ENCODE measurements at regions not wholly inside any gene's neighbourhood (a gene's known extent, or its start where the extent isn't known, plus 50 kb on each side); places are given as distances from the start of the nearest gene placed in this dataset.

- no peak overlapping the region for H3K27ac ChIP-seq
- TF ChIP-seq CTCF (IDR thresholded peaks at IDR 0.05) (no peak), ZFX (IDR thresholded peaks at IDR 0.05; ENCODE audit: borderline replicate concordance) (no peak)
Observed at GRCh38 chr3:150090006-150090405, 119.3 kb upstream of the PFN2 start.

- TF ChIP-seq ZFX (IDR thresholded peaks at IDR 0.05; ENCODE audit: borderline replicate concordance): no peak
- no peak for TF ChIP-seq CTCF (IDR thresholded peaks at IDR 0.05)
- no peak overlapping the region for H3K27ac ChIP-seq
Observed at GRCh38 chr3:150084128-150084527, 113.4 kb upstream of the PFN2 start.

- H3K27ac ChIP-seq: no peak overlapping the region
- TF ChIP-seq CTCF (IDR thresholded peaks at IDR 0.05) (no peak), ZFX (IDR thresholded peaks at IDR 0.05; ENCODE audit: borderline replicate concordance) (no peak)
Observed at GRCh38 chr3:150083655-150084042, 113.0 kb upstream of the PFN2 start.

GRCh38 chr3:150082898-150083654 lies 112.4 kb upstream of the PFN2 start:
- TF ChIP-seq CTCF (IDR thresholded peaks at IDR 0.05): no peak
- no peak for TF ChIP-seq ZFX (IDR thresholded peaks at IDR 0.05; ENCODE audit: borderline replicate concordance)
- no peak overlapping the region for H3K27ac ChIP-seq

- TF ChIP-seq ZFX (IDR thresholded peaks at IDR 0.05; ENCODE audit: borderline replicate concordance): no peak
- no peak for TF ChIP-seq CTCF (IDR thresholded peaks at IDR 0.05)
- H3K27ac ChIP-seq: no peak overlapping the region
Observed at GRCh38 chr3:150081084-150081483, 110.4 kb upstream of the PFN2 start.

- no peak overlapping the region for H3K27ac ChIP-seq
- TF ChIP-seq ZFX (IDR thresholded peaks at IDR 0.05; ENCODE audit: borderline replicate concordance) (no peak), CTCF (IDR thresholded peaks at IDR 0.05) (no peak)
Observed at GRCh38 chr3:150080058-150080730, 109.5 kb upstream of the PFN2 start.

Data from 22Rv1 (cell line).